Osteoblast (primary cell): ENCODE measurements at regions not wholly inside any gene's neighbourhood (a gene's known extent, or its start where the extent isn't known, plus 50 kb on each side); places are given as distances from the start of the nearest gene placed in this dataset.

Source experiments
- DNase-seq: peaks from one replicate; pipeline ENCODE4 v3.0.0; 2011; ENCODE audit warnings: low spot score, mixed read lengths; ENCODE audit not compliant: insufficient read length; ENCODE audit errors: missing footprints
- H2AFZ ChIP-seq: 2 replicates; pipeline ENCODE4 v1.6.0; 2011; ENCODE audit warnings: mild to moderate bottlenecking, low read length
- H3K27ac ChIP-seq: 2 replicates; pipeline ENCODE4 v1.5.1; 2011; ENCODE audit warnings: mild to moderate bottlenecking, low read depth, low read length, moderate library complexity
- H3K27me3 ChIP-seq: 2 replicates; pipeline ENCODE4 v1.6.0; 2012; ENCODE audit warnings: mild to moderate bottlenecking, control low read depth, inconsistent platforms, low read length, moderate library complexity; ENCODE audit not compliant: insufficient read depth
- H3K36me3 ChIP-seq: 2 replicates; pipeline ENCODE4 v1.5.1; 2011; ENCODE audit warnings: mild to moderate bottlenecking, low read length, control low read depth, moderate library complexity; ENCODE audit not compliant: insufficient read depth
- H3K4me1 ChIP-seq: 2 replicates; pipeline ENCODE4 v1.5.1; 2011; ENCODE audit warnings: mild to moderate bottlenecking, low read length, control low read depth, moderate library complexity; ENCODE audit not compliant: insufficient read depth
- H3K4me2 ChIP-seq: 2 replicates; pipeline ENCODE4 v1.6.0; 2011; ENCODE audit warnings: mild to moderate bottlenecking, low read length; ENCODE audit not compliant: insufficient read depth
- H3K4me3 ChIP-seq: fragments of 200-600 bp; sonication (generic); 3 replicates; pipeline ENCODE4 v1.5.1; 2012; ENCODE audit warnings: mild to moderate bottlenecking, low read length, inconsistent platforms; ENCODE audit not compliant: insufficient read depth
- H3K79me2 ChIP-seq: 2 replicates; pipeline ENCODE4 v1.6.0; 2012; ENCODE audit warnings: mild to moderate bottlenecking, low read length, control low read depth, inconsistent platforms; ENCODE audit not compliant: insufficient read depth
- H3K9me3 ChIP-seq: 2 replicates; pipeline ENCODE4 v1.5.1; 2011; ENCODE audit warnings: low read depth, low read length, control low read depth
- H4K20me1 ChIP-seq: 2 replicates; pipeline ENCODE4 v1.6.0; 2012; ENCODE audit warnings: mild to moderate bottlenecking, low read length, control low read depth; ENCODE audit not compliant: insufficient read depth
- TF ChIP-seq, protein P1 (sequence below): IDR thresholded peaks from 2 replicates; pipeline ENCODE4 v1.5.1; 2011; ENCODE audit warnings: mild to moderate bottlenecking, low read depth, low read length, moderate library complexity; ENCODE audit errors: extremely low read depth

DNA sequence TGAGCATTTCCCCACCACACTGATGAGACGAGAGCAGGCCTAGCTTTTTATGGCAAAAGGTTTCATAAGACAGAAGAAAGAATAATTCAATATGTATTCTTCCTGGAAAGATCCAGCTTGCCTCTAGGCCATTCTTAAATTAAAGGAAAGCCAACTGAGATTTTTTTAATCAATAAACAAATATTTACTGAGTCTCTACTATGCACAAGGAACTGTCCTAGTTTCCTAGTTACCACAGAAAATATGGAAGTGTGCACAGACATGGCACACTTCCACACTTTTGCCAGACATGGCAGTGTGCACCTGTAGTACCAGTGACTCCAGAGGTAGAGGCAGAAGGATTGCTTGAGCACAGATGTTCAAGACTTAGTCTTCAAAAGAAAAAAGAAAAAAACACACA, 281.0 kb downstream of the CETN3 start:
- H4K20me1 ChIP-seq: no peaks in the 10 kb centered on the region
- H2AFZ ChIP-seq: no peak overlapping the region
- H3K27ac ChIP-seq: no peak overlapping the region
- TF ChIP-seq, protein P1, sequence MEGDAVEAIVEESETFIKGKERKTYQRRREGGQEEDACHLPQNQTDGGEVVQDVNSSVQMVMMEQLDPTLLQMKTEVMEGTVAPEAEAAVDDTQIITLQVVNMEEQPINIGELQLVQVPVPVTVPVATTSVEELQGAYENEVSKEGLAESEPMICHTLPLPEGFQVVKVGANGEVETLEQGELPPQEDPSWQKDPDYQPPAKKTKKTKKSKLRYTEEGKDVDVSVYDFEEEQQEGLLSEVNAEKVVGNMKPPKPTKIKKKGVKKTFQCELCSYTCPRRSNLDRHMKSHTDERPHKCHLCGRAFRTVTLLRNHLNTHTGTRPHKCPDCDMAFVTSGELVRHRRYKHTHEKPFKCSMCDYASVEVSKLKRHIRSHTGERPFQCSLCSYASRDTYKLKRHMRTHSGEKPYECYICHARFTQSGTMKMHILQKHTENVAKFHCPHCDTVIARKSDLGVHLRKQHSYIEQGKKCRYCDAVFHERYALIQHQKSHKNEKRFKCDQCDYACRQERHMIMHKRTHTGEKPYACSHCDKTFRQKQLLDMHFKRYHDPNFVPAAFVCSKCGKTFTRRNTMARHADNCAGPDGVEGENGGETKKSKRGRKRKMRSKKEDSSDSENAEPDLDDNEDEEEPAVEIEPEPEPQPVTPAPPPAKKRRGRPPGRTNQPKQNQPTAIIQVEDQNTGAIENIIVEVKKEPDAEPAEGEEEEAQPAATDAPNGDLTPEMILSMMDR: no peak
- no peaks in the 10 kb centered on the region for H3K79me2 ChIP-seq
- H3K4me3 ChIP-seq: no peak overlapping the region
- H3K36me3 ChIP-seq: no peaks in the 10 kb centered on the region
- H3K27me3 ChIP-seq: no peaks in the 10 kb centered on the region
- H3K9me3 ChIP-seq: no peaks in the 10 kb centered on the region
- no peak for DNase-seq
- no peaks in the 10 kb centered on the region for H3K4me1 ChIP-seq
- no peak overlapping the region for H3K4me2 ChIP-seq

DNA sequence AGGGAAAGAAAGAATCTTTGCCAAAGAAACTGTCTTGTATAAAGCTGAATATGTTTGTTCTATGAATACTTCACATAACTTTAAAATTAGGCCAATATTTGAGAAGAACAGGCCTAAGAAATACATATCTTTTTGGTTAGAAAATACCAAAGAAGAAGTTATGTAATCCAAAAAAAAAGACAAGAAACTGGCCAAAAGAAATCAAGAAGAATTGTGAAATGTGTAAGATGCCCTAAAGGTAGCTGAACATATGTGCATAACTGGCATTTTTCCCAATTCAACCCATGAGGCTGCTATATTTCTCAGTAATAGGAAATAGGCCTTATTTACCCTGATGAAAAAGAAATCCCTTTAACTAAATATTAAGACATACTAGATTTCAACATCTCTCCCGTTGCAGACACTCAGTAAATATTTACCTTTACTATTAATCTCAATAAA, 290.0 kb downstream of the CETN3 start:
- no peak for DNase-seq
- Histone ChIP-seq H3K9me3 (no peaks in the 10 kb centered on the region), H2AFZ (no peak overlapping the region), H3K4me3 (no peak overlapping the region), H3K36me3 (no peaks in the 10 kb centered on the region), H4K20me1 (no peaks in the 10 kb centered on the region), H3K27me3 (no peaks in the 10 kb centered on the region), H3K27ac (no peak overlapping the region), H3K4me2 (no peak overlapping the region), H3K79me2 (no peaks in the 10 kb centered on the region), H3K4me1 (no peaks in the 10 kb centered on the region)
- TF ChIP-seq, protein P1: no peak

DNA sequence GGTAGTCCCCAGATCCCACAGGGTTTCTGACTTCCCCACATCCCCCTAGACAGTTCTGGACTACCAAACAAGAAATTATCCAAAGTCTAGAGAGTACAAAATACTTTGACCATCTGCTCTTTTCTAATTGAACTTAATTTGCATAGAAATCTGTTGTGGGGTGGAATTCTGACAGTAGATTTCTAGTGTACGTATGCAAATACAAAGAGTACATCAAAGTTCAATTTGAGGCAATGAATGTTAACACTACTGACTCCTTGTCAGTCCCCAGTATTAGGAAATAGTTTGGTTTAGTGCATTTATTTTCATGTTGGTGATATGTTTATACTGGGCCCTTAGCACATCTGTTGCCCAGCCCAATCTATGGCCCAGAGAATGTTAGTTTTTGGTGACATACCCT, 292.6 kb downstream of the CETN3 start:
- Histone ChIP-seq H3K27ac (no peak overlapping the region), H2AFZ (no peak overlapping the region), H3K79me2 (no peaks in the 10 kb centered on the region), H3K4me2 (no peak overlapping the region), H3K36me3 (no peaks in the 10 kb centered on the region), H4K20me1 (no peaks in the 10 kb centered on the region), H3K9me3 (no peaks in the 10 kb centered on the region), H3K4me1 (no peaks in the 10 kb centered on the region), H3K4me3 (no peak overlapping the region), H3K27me3 (no peaks in the 10 kb centered on the region)
- TF ChIP-seq, protein P1: no peak
- DNase-seq: no peak

DNA sequence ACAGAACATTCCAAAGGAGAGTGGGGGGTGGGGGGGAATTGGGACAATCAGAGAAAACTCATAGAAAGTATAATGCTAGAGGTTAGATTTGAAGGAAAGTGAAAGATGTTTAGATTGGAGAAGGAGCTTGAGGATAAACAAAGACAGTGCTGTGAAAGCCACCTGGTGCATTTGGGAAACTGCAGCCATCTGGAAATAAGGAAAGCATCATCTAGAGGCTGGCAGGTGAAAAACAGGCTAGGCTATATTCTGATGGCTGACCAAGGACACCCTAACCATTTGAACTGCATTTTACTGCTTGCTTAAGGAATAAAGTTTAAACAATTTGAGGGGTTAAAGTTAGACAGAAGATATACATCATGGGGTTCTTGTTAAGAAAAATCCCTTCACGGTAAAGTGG, 296.4 kb downstream of the CETN3 start:
- Histone ChIP-seq H3K27ac (no peak overlapping the region), H3K4me1 (no peaks in the 10 kb centered on the region), H3K27me3 (no peaks in the 10 kb centered on the region), H2AFZ (no peak overlapping the region), H3K4me3 (no peak overlapping the region), H4K20me1 (no peaks in the 10 kb centered on the region), H3K4me2 (no peak overlapping the region), H3K79me2 (no peaks in the 10 kb centered on the region), H3K36me3 (no peaks in the 10 kb centered on the region), H3K9me3 (no peaks in the 10 kb centered on the region)
- TF ChIP-seq, protein P1: no peak
- DNase-seq: no peak
